22Rv1 (cell line): ENCODE measurements at regions not wholly inside any gene's neighbourhood (a gene's known extent, or its start where the extent isn't known, plus 50 kb on each side); places are given as distances from the start of the nearest gene placed in this dataset.

Experiments
- ZFX ChIP-seq: fragments of 450-650 bp; IDR thresholded peaks from 2 replicates; pipeline ENCODE4 v1.6.1; 2017; ENCODE audit warnings: antibody characterized with exemption, borderline replicate concordance
- TF ChIP-seq, protein P1 (sequence below): fragments of 450-650 bp; IDR thresholded peaks from 2 replicates; pipeline ENCODE4 v1.5.1; 2017; ENCODE audit warnings: mild to moderate bottlenecking

GRCh38 chr16:6600167-6600566, 732.5 kb upstream of the RBFOX1 start:
- TF ChIP-seq, protein P1, sequence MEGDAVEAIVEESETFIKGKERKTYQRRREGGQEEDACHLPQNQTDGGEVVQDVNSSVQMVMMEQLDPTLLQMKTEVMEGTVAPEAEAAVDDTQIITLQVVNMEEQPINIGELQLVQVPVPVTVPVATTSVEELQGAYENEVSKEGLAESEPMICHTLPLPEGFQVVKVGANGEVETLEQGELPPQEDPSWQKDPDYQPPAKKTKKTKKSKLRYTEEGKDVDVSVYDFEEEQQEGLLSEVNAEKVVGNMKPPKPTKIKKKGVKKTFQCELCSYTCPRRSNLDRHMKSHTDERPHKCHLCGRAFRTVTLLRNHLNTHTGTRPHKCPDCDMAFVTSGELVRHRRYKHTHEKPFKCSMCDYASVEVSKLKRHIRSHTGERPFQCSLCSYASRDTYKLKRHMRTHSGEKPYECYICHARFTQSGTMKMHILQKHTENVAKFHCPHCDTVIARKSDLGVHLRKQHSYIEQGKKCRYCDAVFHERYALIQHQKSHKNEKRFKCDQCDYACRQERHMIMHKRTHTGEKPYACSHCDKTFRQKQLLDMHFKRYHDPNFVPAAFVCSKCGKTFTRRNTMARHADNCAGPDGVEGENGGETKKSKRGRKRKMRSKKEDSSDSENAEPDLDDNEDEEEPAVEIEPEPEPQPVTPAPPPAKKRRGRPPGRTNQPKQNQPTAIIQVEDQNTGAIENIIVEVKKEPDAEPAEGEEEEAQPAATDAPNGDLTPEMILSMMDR: no peak
- no peak for TF ChIP-seq ZFX
